GM18519 (cell line): ENCODE measurements at regions not wholly inside any gene's neighbourhood (a gene's known extent, or its start where the extent isn't known, plus 50 kb on each side); places are given as distances from the start of the nearest gene placed in this dataset.

Source experiments
- ATAC-seq: cut with Tn5 transposase; IDR thresholded peaks from one replicate; pipeline ENCODE4 v1.9.1; 2021; ENCODE audit warnings: mild to moderate bottlenecking, moderate library complexity; ENCODE audit not compliant: unreplicated experiment, low FRiP score

DNA sequence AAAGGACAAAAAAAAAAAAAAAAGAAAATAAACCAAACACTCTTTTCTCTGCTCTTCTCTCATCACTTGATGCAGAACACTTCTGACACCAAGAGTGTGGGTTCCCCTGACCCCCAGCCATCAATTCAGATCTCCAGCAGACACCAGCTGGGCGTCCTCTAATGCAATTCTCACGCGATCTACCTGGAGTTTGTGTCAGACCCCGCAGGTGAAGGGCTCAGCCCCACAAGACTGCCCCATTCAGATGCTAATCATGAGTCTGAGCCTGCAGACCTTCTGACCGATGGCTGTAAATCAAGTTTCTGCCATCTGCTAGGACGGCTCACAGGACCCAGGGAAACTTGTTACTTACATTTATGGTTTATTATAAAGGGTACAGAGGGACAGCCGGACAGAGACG, 133.6 kb upstream of the C1orf174 start:
- ATAC-seq, result no peak

DNA sequence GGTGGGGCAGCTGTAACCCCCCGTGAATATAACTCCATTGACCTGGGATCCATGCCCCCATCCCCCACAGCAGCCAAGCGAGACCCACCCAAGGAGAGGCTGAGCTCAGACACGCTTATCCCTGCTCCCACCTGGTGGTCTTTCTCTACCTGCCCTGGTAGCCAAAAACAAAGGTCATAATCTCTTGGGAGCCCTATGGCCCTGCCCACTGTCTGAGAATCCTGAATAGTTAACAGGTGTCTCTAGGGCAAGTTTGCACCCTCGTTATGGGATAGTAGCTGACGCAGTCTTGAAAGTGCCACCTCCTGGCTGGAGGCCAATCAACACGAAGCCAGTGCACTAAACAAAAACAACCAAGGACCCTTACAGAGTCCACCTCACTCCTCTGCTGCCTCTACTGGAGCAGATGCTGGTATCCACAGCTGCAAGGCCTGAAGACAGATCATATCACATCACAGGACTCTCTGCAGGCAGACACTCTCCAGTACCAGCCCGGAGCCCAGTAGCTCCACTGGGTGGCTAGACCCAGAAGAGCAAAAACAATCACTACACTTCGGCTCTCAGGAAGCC, 134.3 kb upstream of the C1orf174 start:
- no peak for ATAC-seq

DNA sequence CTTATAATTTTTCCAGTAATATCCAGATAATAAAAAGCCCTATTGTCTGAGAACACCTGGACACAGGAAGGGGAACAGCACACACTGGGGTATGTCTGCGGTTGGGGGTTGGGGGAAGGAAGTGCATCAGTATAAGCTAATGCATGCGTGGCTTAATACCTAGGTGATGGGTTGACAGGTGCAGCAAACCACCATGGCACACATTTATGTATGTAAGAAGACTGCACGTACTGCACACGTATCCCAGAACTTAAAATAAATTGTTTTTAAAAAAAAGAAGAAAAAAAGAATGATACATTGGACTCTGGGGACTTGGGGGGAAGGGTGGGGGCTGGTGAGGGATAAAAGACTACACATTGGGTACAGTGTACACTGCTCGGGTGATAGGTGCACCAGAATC, 144.9 kb upstream of the C1orf174 start:
- no peak for ATAC-seq

DNA sequence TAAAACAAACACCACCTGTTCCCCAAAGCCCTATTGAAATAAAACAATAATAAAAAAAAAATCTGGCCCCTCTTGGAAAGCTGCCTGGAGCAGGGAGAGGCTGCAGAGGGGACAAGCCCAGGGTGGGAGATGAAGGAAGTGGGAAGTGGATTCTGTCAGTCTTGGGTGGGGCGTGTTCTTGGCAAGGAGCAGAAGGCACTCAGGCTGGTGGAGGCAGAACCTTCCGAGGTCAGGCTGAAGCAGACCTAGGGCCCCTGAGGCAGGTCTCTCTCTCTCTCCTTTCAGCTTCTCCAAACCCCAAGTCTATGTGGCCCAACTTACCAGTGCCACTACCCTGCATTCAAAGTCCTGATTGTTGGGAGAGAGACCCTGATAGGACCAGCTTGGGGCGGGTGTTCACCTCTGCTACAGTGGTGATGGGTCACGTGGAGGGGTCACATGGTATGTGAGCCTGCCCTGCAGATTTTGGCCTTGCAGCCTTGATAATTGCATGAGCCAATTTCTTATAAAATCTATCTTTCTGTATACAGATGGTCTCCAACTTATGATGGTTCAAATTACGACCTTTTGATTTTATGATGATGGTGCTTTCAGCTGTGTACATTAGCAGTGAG, 145.4 kb upstream of the C1orf174 start:
- ATAC-seq, result no peak

DNA sequence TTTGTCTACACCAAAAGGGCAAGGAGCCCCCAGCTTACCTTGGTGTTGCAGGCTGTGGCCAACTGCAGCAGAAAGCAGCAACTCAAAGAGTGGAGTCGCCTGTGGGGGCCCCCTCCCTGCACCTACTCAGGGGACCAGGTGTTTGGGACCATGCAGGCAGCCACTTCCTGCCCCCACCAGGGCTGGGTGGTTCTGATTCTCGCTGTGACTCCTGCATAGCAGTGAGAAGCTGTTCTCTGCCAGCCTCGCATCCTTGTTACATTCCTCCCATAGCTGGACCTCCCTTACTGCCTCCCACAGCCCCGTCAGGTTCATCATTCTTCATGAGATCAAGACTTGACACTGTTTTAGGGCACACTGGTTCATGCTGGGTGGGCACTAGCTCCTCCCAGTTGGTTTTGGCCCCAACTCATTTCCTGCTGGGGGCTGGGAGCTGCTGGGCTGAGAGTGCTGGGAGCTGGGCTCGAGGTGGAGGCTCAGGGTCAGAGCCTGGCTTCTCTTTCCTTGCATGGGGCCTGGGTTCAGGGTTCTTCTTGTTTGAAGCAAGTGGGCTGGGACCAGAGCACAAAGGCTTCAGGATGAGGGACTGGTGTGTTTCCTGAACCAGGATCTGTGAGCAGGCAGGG, 146.9 kb upstream of the C1orf174 start:
- ATAC-seq, result no peak

DNA sequence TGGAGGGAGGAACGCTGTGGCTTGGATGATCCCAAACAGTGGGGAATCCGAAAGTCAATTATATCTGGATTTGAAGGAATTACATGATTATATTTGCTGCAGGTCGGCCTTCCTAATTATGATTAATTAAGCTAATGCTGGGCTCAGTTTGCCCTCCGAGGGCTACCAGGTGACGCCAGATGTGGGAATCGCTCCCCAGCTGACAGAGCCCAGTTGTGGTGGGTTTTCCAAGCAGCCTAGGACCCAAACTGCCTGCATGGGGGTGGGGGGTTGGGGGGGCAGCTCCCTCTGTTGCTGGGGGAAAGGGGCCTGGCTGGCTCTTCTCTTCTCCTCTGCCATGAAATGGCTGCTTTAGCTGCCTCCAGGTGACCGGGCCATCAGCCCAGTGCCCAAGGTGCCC, 147.6 kb upstream of the C1orf174 start:
- no peak for ATAC-seq

DNA sequence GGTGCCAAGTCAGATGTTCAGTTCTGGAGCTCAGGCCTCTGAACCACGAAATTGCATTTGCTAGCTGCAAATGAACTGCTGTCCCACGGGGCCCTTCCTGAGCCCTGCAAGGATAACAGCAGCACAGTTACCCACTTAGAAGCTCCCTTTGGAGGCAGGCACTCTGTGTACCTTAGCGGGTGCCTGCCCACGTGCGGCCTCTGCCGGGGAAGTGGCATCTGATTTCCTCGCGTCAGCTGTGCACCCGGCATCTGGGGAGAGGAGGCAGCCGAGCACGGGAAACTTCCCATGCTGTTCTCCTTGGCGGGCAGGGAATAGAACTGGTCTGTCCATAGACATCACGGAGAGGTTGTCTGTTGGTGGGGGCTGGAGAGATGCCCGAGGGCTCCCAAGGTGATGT, 148.0 kb upstream of the C1orf174 start:
- no peak for ATAC-seq

DNA sequence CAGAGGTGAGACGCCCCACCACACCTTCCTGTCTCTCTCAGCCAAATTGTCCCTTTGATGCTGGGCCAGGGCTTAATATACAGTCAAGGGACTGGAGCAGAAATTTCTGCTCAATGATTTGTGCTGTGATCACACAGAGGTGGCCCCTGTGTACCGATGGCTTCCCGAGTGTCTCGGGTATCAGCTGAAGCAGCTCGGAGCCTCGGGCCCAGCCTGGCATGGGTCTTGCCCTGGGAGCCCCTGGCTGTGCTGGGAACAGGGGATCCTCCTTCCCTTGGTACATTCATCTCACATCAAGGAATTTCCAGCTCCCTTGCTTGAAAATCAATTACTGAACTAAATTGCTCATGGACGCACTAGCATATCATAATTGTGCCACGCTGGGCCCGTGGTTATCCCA, 148.8 kb upstream of the C1orf174 start:
- ATAC-seq, result no peak

DNA sequence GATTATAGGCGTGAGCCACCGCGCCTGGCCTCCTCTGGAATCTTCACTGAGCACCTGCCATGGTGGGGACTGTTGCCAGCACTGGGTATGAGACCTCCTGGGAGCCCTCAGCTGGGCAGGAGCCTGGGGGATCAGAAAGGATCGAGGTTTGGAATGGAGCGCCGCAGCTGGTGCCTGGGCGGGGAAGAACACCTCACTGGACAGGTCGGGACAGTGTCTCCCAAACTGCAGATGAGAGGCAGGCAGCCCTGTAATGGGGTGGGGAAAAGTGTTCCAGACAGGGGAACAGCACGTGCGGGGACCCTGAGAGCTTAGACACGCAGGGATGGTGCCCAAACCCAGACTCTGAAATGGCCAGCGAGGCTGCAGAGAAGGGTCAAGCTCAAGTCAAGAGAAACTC, 150.9 kb upstream of the C1orf174 start:
- no peak for ATAC-seq

DNA sequence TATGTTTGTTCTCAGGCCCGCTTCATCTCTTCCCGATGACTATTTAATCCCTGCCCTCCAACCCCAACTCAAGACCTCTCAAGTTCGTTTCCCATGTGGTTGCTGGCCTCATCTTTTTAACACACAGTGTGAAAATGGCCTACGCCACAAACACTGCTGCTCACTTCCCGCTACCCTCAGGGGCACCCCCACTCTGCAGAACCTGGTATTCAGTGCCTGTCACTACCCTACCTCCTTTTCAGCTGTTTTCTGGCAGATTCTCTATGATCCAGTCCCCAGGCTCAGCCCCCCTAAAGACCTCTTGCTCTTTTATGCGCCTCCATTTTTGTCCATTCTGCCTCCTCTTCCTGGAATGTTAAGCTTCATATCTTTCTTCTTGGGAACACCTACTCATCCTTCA, 152.6 kb upstream of the C1orf174 start:
- no peak for ATAC-seq

DNA sequence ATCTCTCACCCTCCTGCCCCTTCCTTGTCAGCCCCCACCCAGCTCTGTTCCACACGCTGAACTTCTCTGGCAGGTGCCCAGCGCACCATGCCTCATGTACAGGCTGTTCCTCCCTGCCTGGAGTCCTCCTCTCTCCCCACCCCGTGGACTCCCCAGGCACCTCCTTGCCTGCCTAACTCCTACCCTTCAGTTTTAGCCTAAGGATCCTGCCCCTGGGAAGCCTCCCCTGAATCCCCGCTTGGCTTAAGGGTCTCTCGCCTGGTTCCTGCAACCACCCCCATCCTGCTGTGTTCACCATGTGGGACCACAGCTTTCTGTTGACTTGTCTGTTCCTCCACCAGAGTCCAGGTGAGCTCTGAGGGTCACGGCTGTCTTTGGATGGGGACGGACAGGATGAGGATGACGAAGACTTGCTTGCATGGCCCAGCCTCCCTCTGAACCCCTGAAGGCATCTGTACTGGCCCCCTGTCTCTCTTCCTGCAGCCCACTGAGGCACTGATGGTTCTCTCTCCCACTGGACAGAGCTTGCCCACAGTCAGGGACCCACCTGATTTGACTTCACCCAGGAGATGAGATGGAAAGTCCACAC, 153.2 kb upstream of the C1orf174 start:
- no peak for ATAC-seq

DNA sequence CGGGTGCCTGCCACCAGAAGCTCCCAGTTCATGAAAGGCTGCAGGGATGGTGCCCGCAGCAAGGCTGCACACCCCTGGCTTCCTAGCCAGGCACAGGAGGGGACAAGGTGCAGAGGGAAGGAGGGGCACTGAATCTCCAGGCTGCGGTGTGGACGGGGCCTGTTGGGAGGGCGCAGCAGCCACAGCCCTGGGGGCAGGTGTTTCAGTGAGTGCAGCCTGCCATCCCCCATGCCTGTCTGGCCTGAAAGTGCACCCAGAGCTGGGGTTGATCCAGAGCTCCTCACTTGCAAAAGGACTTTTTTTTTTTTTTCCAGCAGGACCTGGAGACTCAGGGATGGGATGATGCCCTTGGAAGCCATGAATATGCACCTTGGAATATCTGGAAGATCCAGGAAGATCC, 153.7 kb upstream of the C1orf174 start:
- ATAC-seq, result no peak

DNA sequence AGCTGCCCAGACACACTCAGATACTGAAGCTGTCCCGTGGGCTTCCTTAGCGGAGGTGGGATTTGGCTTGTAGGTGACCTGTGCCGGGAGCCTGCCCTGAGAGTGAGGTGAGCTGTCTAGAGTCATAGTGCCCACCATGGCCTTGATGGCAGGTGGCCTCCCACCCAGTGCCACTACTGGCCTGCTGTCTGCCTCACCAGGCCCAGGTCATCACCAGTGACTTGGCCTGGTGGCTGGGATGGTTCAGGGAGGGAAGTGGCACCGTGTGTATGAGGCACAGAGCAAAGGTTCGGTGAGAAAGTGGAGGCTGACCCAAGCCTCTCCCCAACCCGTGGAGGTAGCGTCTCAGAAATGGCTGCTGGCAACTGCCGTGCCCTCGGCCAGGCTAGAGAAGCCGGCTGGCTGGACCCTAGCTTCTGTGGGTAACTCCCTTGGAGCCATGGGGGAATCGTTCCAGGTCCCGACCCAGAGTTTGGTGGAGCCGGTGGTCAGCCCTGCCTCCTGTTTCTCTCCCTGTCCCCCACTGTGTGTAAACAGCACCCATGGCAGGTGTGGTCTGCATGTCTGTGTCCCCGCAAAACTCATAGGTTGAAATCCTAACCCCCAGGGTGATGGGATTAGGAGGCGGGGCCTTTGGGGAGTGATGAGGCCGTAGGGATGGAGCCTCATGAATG, 155.4 kb upstream of the C1orf174 start:
- ATAC-seq, result no peak

DNA sequence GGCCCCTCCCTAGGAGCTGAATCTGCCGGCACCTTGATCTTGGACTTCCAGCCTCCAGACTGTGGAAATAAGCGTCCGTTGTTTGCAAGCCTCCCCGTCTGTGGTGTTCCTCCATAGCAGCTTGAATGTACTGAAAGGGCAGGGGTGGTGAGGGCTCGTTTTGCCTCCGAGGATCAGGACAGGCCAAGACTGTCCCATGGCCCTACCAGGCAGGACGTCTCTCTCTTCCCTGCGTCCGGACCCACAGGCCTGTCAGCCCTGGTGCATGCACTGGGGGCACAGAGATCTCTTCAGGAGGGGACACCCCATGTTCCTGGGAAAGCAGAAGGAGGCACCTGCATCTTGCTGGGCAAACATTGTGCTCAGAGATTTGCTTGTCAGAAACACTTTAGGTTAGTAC, 156.3 kb upstream of the C1orf174 start:
- no peak for ATAC-seq

DNA sequence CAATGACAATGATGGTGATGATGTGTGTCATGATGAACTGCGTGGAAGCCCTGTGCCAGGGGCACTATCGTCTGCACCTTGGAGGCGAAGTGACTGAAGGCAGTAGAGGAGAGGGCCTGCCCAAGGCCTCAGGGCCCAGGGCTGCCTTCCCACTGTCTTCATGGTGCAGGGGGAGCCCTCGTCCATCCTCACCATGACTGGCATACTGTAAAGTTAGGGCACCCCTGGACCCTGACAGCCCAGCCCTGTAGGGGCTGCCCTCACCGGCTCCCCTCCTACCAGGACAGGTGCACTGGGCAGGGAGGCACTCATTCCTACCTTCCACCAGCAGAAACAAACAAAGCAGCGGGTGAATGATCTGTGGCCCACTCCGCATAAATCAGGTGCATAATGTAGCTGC, 156.9 kb upstream of the C1orf174 start:
- no peak for ATAC-seq

DNA sequence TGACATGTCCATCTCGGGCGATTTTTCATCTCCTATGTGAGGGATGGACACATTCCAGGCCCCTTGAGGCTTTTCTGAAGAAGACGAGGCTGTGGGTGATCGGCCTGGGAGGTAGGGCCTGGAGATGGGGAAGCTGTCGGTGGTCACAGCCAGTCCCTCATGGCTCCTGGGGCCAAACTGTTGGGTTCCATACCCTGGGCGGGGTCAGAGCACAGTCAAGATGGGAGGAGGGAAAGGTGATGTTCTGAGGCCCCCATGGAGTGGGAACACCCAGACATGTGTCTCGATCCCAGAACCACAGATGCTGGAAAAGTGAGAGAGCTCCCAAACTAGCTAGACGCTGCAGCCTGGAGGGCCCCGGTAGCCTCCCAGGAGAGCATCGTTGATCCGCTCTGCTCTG, 157.5 kb upstream of the C1orf174 start:
- no peak for ATAC-seq

DNA sequence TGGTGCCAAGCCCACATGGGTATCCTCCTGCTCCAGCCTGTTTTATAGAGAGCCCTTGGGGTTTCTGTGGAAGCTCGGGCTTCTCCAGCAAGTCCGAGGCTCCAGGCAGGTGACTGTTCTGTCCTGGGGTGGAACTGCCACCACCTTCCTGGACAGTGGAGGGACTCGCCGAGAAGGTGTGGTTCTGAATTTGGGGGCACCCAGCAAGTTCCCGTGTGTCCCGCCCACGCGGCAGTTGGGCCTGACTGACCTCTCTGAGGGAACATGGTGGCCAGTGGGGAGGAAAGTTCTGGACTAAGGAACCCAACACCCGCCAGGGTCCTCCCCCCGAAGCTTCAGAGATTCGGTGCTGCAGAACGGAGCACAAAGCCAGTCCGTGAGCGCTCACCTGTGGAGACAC, 158.1 kb upstream of the C1orf174 start:
- no peak for ATAC-seq

DNA sequence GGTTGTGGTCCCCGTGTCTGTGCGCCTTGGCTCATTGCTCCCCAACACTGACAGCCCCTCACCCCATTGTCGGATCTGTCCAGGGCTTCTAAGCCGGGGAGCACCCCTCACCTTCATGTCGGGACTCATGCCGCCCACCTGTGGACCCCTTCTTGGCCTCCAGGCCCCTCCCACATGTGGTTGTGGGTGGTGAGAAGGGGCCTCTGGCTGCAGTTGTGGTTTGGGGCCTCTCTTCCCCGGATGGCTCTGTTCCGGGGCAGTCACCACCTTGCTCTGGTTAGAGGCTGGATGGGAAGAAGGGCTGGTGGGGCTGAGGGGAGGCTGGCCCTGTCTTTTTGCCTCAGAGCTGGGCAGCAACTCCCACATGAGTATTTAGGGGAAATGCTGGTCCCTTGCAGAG, 158.6 kb upstream of the C1orf174 start:
- ATAC-seq, result no peak

DNA sequence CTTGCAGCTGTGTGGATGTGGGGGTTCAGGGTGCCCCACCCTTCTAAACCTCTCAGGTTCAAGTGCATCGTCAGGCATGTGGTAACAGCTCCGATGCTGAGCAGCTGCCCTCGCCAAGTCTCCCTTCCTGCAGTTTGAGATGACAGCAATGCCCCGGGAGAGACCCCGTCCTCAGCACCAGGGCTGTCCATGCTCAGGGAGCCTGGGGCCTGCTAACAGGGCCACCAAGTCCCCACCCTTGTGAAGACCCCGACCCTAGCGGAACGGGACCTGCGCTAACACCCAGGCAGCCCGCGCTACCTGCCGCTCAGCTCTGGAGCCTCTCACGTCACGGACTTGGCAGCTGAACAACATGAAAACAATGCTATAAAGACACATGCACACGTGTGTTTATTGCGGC, 159.2 kb upstream of the C1orf174 start:
- ATAC-seq, result no peak

DNA sequence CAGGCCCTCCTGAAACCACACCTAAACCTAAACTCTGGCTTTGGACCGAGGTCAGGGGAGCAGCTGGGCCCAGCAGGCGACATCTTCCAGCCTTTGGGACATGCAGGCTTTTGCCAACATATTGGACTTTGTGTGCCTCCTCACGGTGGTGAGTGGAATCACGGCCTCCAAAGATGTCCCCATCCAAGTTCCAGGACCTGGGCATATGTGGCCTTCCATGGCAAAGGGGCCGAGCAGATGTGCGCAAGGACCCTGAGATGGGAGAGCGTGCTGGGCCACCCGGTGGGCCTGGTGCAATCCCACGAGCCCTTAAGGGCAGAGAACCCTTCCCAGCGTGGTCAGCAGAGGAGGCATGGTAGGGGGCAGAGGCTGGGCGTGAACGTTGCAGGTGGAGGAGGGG, 160.8 kb upstream of the C1orf174 start:
- ATAC-seq, result no peak

DNA sequence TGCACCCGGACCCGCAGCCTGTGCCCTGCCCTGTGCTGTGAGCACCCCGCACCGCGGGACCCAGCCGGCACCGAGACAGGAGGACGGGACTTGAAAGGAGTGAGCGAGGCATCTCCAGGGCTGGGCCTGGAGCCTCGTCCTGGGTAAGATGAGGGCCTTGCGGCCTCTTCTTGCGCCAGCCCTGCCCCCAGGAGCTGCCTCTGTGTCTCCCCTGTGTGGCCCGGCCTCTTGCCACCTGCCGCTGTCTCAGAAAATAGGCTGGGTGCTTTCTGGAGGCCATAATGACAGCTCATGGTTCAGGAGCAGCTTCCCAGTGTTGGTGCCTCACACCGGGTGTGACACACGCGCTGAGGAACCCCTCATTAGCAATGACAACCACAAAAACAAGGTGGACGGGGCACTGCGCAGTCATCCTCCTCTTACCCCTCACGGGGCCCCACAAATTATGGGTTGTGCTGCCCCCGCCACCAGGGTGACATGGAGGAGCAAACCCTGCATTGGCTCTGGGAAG, 161.5 kb upstream of the C1orf174 start:
- no peak for ATAC-seq
